HepG2 (cell line): ENCODE measurements at regions not wholly inside any gene's neighbourhood (a gene's known extent, or its start where the extent isn't known, plus 50 kb on each side); places are given as distances from the start of the nearest gene placed in this dataset.
A peak's percentile ranks its signal among the peaks of the same experiment; 100 is the strongest.

Experiments used
- ASH2L ChIP-seq: fragments of 300-600, 200-600 bp; sonication (generic); IDR thresholded peaks from 2 replicates; pipeline ENCODE4 v1.7.0; 2017; ENCODE audit warnings: low read depth, mild to moderate bottlenecking, moderate library complexity, mixed read lengths, low read length; ENCODE audit not compliant: insufficient read length
- ATRX ChIP-seq: sonication (generic); formaldehyde crosslinking; IDR thresholded peaks from 2 replicates; pipeline ENCODE4 v1.4.0; 2020; ENCODE audit warnings: missing genetic modification reagents, borderline replicate concordance
- BRD4 ChIP-seq: sonication (generic); formaldehyde crosslinking; IDR thresholded peaks from 2 replicates; pipeline ENCODE4 v1.4.0; 2020; ENCODE audit warnings: missing genetic modification reagents
- BRF2 ChIP-seq: sonication (generic); formaldehyde crosslinking; IDR thresholded peaks from 2 replicates; pipeline ENCODE4 v1.8.1; 2022; ENCODE audit warnings: mild to moderate bottlenecking, missing genetic modification reagents
- HIC2 ChIP-seq: sonication (generic); formaldehyde crosslinking; IDR thresholded peaks from 2 replicates; pipeline ENCODE4 v1.9.0; 2022; ENCODE audit warnings: low read depth, missing genetic modification reagents
- MIER3 ChIP-seq: IDR thresholded peaks from 2 replicates; pipeline ENCODE4 v1.6.1; 2016; ENCODE audit warnings: missing compliant biosample characterization, borderline replicate concordance
- PAXIP1 ChIP-seq: sonication (generic); formaldehyde crosslinking; conservative IDR thresholded peaks from 2 replicates; pipeline ENCODE4 v1.4.0; 2020; ENCODE audit warnings: mild to moderate bottlenecking, missing genetic modification reagents, moderate library complexity
- POLR2G ChIP-seq: fragments of 200-400 bp; formaldehyde crosslinking; IDR thresholded peaks from 2 replicates; pipeline ENCODE4 v1.6.1; 2018; ENCODE audit warnings: mild to moderate bottlenecking, low read depth, low read length, moderate library complexity
- PRDM15 ChIP-seq: sonication (generic); formaldehyde crosslinking; IDR thresholded peaks from 2 replicates; pipeline ENCODE4 v1.4.0; 2020; ENCODE audit warnings: missing genetic modification reagents
- RBFOX2 ChIP-seq: fragments of 200-400 bp; formaldehyde crosslinking; IDR thresholded peaks from 2 replicates; pipeline ENCODE4 v1.6.1; 2017; ENCODE audit warnings: low read depth, mild to moderate bottlenecking, low read length
- RCOR2 ChIP-seq: IDR thresholded peaks from 2 replicates; pipeline ENCODE4 v1.6.1; 2016; ENCODE audit warnings: missing biosample characterization, missing genetic modification reagents
- SMAD3 ChIP-seq: sonication (generic); formaldehyde crosslinking; IDR thresholded peaks from 2 replicates; pipeline ENCODE4 v1.4.0; 2020; ENCODE audit warnings: missing genetic modification reagents
- TAF15 ChIP-seq: fragments of 200-400 bp; formaldehyde crosslinking; IDR thresholded peaks from one replicate; pipeline ENCODE4 v1.6.1; 2018; ENCODE audit warnings: mild to moderate bottlenecking, low read depth, low read length; ENCODE audit not compliant: poor library complexity, severe bottlenecking
- YEATS4 ChIP-seq: sonication (generic); formaldehyde crosslinking; IDR thresholded peaks from 2 replicates; pipeline ENCODE4 v1.4.0; 2020; ENCODE audit warnings: missing genetic modification reagents, borderline replicate concordance
- ZNF513 ChIP-seq: sonication (generic); formaldehyde crosslinking; conservative IDR thresholded peaks from 2 replicates; pipeline ENCODE4 v1.5.0; 2020; ENCODE audit warnings: missing genetic modification reagents
- ZNF580 ChIP-seq: IDR thresholded peaks from 2 replicates; pipeline ENCODE4 v1.6.1; 2016; ENCODE audit warnings: low read depth, borderline replicate concordance

- TF ChIP-seq PAXIP1 (CRISPR knock-in tag), result no peak; the same call in 1 of the 2 replicates
- TF ChIP-seq PRDM15 (CRISPR knock-in tag), result 0 out of 2 replicates have a peak, but pooled peaks have one; percentile 35
- TF ChIP-seq POLR2G, result peak; percentile 60
- peak; percentile 85 for TF ChIP-seq YEATS4 (CRISPR knock-in tag)
- TF ChIP-seq ZNF580 (CRISPR knock-in tag), result peak; percentile 91; the same call in 1 of the 2 replicates
- no peak for TF ChIP-seq HIC2
- TF ChIP-seq ATRX, result no peak
- peak; percentile 80 for TF ChIP-seq RBFOX2
- peak; percentile 57; the same call in 1 of the 2 replicates for TF ChIP-seq MIER3
- TF ChIP-seq ZNF513 (CRISPR knock-in tag), result peak; percentile 58; the same call in 1 of the 2 replicates
- TF ChIP-seq BRF2 (CRISPR knock-in tag), result peak; percentile 44; the same call in 1 of the 2 replicates
- TF ChIP-seq RCOR2 (CRISPR knock-in tag), result no peak
- TF ChIP-seq BRD4, result peak; percentile 90
- peak; percentile 84 for TF ChIP-seq SMAD3 (CRISPR knock-in tag)
- TF ChIP-seq TAF15, result no peak
- peak; percentile 45 for TF ChIP-seq ASH2L
Measured at GRCh38 chr2:144331674-144332355, 188.1 kb downstream of the ZEB2 start (continued).
